H1 (cell line): ENCODE measurements at regions not wholly inside any gene's neighbourhood (a gene's known extent, or its start where the extent isn't known, plus 50 kb on each side); places are given as distances from the start of the nearest gene placed in this dataset.

Source experiments
- CTCF ChIA-PET: fragments of 300-600 bp; sonication (Branson Sonifier 250); formaldehyde crosslinking; loops from one replicate; lab custom pipeline; 2021; ENCODE audit not compliant: partially characterized antibody; lab: Charles Lee
- POLR2A ChIA-PET: fragments of 300-600 bp; sonication (Branson Sonifier 250); formaldehyde crosslinking; loops from one replicate; lab custom pipeline; 2021; ENCODE audit warnings: inconsistent platforms; ENCODE audit not compliant: partially characterized antibody; lab: Charles Lee
- DNase-seq, 2 experiments: peaks; one replicate each; pipeline versions ENCODE4 v3.0.0 to v3.0.0-alpha.2; 2010 to 2022; ENCODE audit warnings: low spot score in 2 of 2, low read depth in 1 of 2, mixed read lengths in 1 of 2
- FAIRE-seq: peaks from 2 replicates; lab custom pipeline; 2011; peaks lifted over from hg19 to GRCh38; lab: Jason Lieb, UNC
- H2AFZ ChIP-seq: 2 replicates; pipeline ENCODE4 v1.8.1; 2012; ENCODE audit warnings: low read length, inconsistent platforms
- H2AK5ac ChIP-seq: 2 replicates; pipeline ENCODE4 v1.6.1; 2013; ENCODE audit warnings: low read depth, low read length
- H2BK120ac ChIP-seq: replicated peaks from 2 replicates; pipeline ENCODE3; 2013; ENCODE audit warnings: low read depth, low read length, inconsistent platforms
- H2BK12ac ChIP-seq: 2 replicates; pipeline ENCODE4 v1.6.1; 2013; ENCODE audit warnings: low read depth, low read length
- H2BK15ac ChIP-seq: 2 replicates; pipeline ENCODE4 v1.6.1; 2013; ENCODE audit warnings: low read length
- H2BK20ac ChIP-seq: 2 replicates; pipeline ENCODE4 v1.6.1; 2013; ENCODE audit warnings: low read length
- H2BK5ac ChIP-seq: 2 replicates; pipeline ENCODE4 v1.6.1; 2013; ENCODE audit warnings: low read depth, low read length
- H3K14ac ChIP-seq: 2 replicates; pipeline ENCODE4 v1.6.1; 2013; ENCODE audit warnings: inconsistent platforms; ENCODE audit not compliant: insufficient read length
- H3K18ac ChIP-seq: 2 replicates; pipeline ENCODE4 v1.6.1; 2013; ENCODE audit warnings: low read length; ENCODE audit errors: extremely low read depth
- H3K23ac ChIP-seq: 2 replicates; pipeline ENCODE4 v1.6.1; 2013; ENCODE audit warnings: inconsistent platforms; ENCODE audit not compliant: insufficient read length
- H3K23me2 ChIP-seq: 2 replicates; pipeline ENCODE4 v1.6.1; 2013; ENCODE audit warnings: low read depth, low read length
- H3K27ac ChIP-seq: 2 replicates; pipeline ENCODE4 v1.6.1; 2011; ENCODE audit warnings: low read depth, low read length, inconsistent platforms
- H3K27me3 ChIP-seq, 4 experiments: replicated peaks in 1 of 4; 1 replicate in 1 of 4; 2 replicates in 3 of 4; pipeline versions ENCODE4 v1.6.1 to v1.8.1; 2011 to 2013; ENCODE audit warnings: low read length in 3 of 4, mild to moderate bottlenecking in 3 of 4, inconsistent platforms in 2 of 4, mixed read lengths in 2 of 4, moderate library complexity in 1 of 4; ENCODE audit not compliant: control insufficient read depth in 3 of 4, insufficient read depth in 3 of 4; ENCODE audit errors: extremely low read depth in 1 of 4
- H3K36me3 ChIP-seq, 4 experiments: 2 replicates each; pipeline versions ENCODE4 v1.6.1 to v1.8.1; 2011 to 2013; ENCODE audit warnings: mild to moderate bottlenecking in 4 of 4, low read length in 3 of 4, moderate library complexity in 2 of 4, control low read depth in 1 of 4, inconsistent platforms in 1 of 4; ENCODE audit not compliant: insufficient read depth in 4 of 4, control insufficient read depth in 2 of 4
- H3K4ac ChIP-seq: replicated peaks from 2 replicates; pipeline ENCODE3; 2013; ENCODE audit warnings: low read length, low read depth, mixed read lengths, inconsistent platforms; ENCODE audit not compliant: insufficient read length
- H3K4me1 ChIP-seq, 4 experiments: replicated peaks in 1 of 4; 1 replicate in 1 of 4; 2 replicates in 3 of 4; pipeline versions ENCODE4 v1.6.1 to v1.8.1; 2011 to 2013; ENCODE audit warnings: low read length in 3 of 4, inconsistent platforms in 2 of 4, mixed read lengths in 1 of 4; ENCODE audit not compliant: insufficient read depth in 4 of 4, control insufficient read depth in 3 of 4
- H3K4me2 ChIP-seq, 2 experiments: 2 replicates each; pipeline versions ENCODE4 v1.6.1 to v1.8.1; 2011 to 2013; ENCODE audit warnings: low read depth in 2 of 2, low read length in 2 of 2, control low read depth in 1 of 2, inconsistent platforms in 1 of 2, mild to moderate bottlenecking in 1 of 2; ENCODE audit not compliant: insufficient read depth in 1 of 2
- H3K4me3 ChIP-seq, 4 experiments: fragments of 200-600, 300-600 bp in 1 of 4; sonication (generic), shearing (Covaris generic), sonication (Bioruptor Twin) in 1 of 4; 2 replicates each; pipeline versions ENCODE4 v1.5.1 to v1.8.1; 2011 to 2016; ENCODE audit warnings: low read length in 4 of 4, low read depth in 3 of 4, control low read depth in 2 of 4, inconsistent platforms in 2 of 4, mild to moderate bottlenecking in 2 of 4, mixed read lengths in 1 of 4, moderate library complexity in 1 of 4; ENCODE audit not compliant: insufficient read depth in 2 of 4; ENCODE audit errors: extremely low read depth in 1 of 4
- H3K56ac ChIP-seq: replicated peaks from 2 replicates; pipeline ENCODE3; 2013; ENCODE audit warnings: low read depth, mild to moderate bottlenecking, mixed read lengths, low read length, inconsistent platforms; ENCODE audit not compliant: insufficient read length
- H3K79me1 ChIP-seq: 2 replicates; pipeline ENCODE4 v1.6.1; 2013; ENCODE audit warnings: low read depth, low read length, control low read depth
- H3K79me2 ChIP-seq, 2 experiments: 2 replicates each; pipeline versions ENCODE4 v1.6.1 to v1.8.1; 2012 to 2013; ENCODE audit warnings: low read length in 2 of 2, mild to moderate bottlenecking in 2 of 2, inconsistent platforms in 1 of 2; ENCODE audit not compliant: insufficient read depth in 2 of 2, control insufficient read depth in 1 of 2
- H3K9ac ChIP-seq, 4 experiments: replicated peaks in 1 of 4; 1 replicate in 1 of 4; 2 replicates in 3 of 4; pipeline versions ENCODE4 v1.6.1 to v1.8.1; 2011 to 2013; ENCODE audit warnings: low read depth in 3 of 4, low read length in 3 of 4, control low read depth in 2 of 4, mild to moderate bottlenecking in 2 of 4, moderate library complexity in 2 of 4, inconsistent platforms in 1 of 4; ENCODE audit errors: extremely low read depth in 1 of 4
- H3K9me3 ChIP-seq, 2 experiments: 2 replicates each; pipeline versions ENCODE4 v1.6.1 to v1.8.1; 2012 to 2013; ENCODE audit warnings: mild to moderate bottlenecking in 2 of 2, moderate library complexity in 2 of 2, control low read depth in 1 of 2, inconsistent platforms in 1 of 2, low read depth in 1 of 2, low read length in 1 of 2, mixed read lengths in 1 of 2; ENCODE audit not compliant: insufficient read depth in 2 of 2
- H4K20me1 ChIP-seq, 2 experiments: replicated peaks in 1 of 2; 2 replicates each; pipeline versions ENCODE3 to v1.8.1; 2011 to 2013; ENCODE audit warnings: inconsistent platforms in 2 of 2, low read length in 2 of 2, mild to moderate bottlenecking in 1 of 2; ENCODE audit not compliant: insufficient read depth in 2 of 2, control insufficient read depth in 1 of 2
- H4K5ac ChIP-seq: 2 replicates; pipeline ENCODE4 v1.6.1; 2013; ENCODE audit warnings: low read length, low read depth, mixed read lengths, inconsistent platforms; ENCODE audit not compliant: insufficient read length
- H4K8ac ChIP-seq: 2 replicates; pipeline ENCODE4 v1.8.0; 2013; ENCODE audit warnings: mild to moderate bottlenecking, moderate library complexity, low read length, inconsistent platforms; ENCODE audit not compliant: insufficient read depth; ENCODE audit errors: extremely low read depth
- H4K91ac ChIP-seq: replicated peaks from 2 replicates; pipeline ENCODE3; 2013; ENCODE audit warnings: low read length, mixed read lengths, inconsistent platforms; ENCODE audit not compliant: insufficient read length
- BACH1 ChIP-seq: IDR thresholded peaks from 2 replicates; pipeline ENCODE4 v1.6.1; 2012; ENCODE audit warnings: low read length, improper control_type of control experiment
- CEBPB ChIP-seq: IDR thresholded peaks from 2 replicates; pipeline ENCODE4 v1.6.1; 2012; ENCODE audit warnings: low read depth, low read length
- EGR1 ChIP-seq: IDR thresholded peaks from 2 replicates; pipeline ENCODE4 v1.6.1; 2011; ENCODE audit warnings: low read depth, low read length, borderline replicate concordance
- EP300 ChIP-seq, 2 experiments: IDR thresholded peaks; 1 replicate in 1 of 2; 2 replicates in 1 of 2; pipeline ENCODE4 v1.6.1; 2011 to 2012; ENCODE audit warnings: low read depth in 2 of 2, low read length in 2 of 2, mild to moderate bottlenecking in 2 of 2, borderline replicate concordance in 1 of 2, inconsistent platforms in 1 of 2, moderate library complexity in 1 of 2
- EZH2 ChIP-seq: fragments of 200-600 bp; sonication (generic); IDR thresholded peaks from 2 replicates; pipeline ENCODE4 v1.7.1; 2012; ENCODE audit warnings: low read depth, mild to moderate bottlenecking, moderate library complexity, low read length, inconsistent platforms; ENCODE audit not compliant: severe bottlenecking
- JUN ChIP-seq: IDR thresholded peaks from 2 replicates; pipeline ENCODE4 v1.6.1; 2011; ENCODE audit warnings: low read depth, mild to moderate bottlenecking, improper control_type of control experiment, low read length
- JUND ChIP-seq: IDR thresholded peaks from 2 replicates; pipeline ENCODE4 v1.6.1; 2011; ENCODE audit warnings: mild to moderate bottlenecking, improper control_type of control experiment, low read length
- POU5F1 ChIP-seq: IDR thresholded peaks from 2 replicates; pipeline ENCODE4 v1.6.1; 2011; ENCODE audit warnings: low read depth, mild to moderate bottlenecking, low read length, moderate library complexity
- RAD21 ChIP-seq, 2 experiments: IDR thresholded peaks in 1 of 2; conservative IDR thresholded peaks in 1 of 2; 2 replicates each; pipeline ENCODE4 v1.6.1; 2011; ENCODE audit warnings: low read depth in 2 of 2, low read length in 2 of 2, improper control_type of control experiment in 1 of 2, inconsistent platforms in 1 of 2, mild to moderate bottlenecking in 1 of 2, moderate library complexity in 1 of 2
- SIRT6 ChIP-seq: IDR thresholded peaks from one replicate; pipeline ENCODE4 v1.7.1; 2012; ENCODE audit warnings: low read length, inconsistent platforms
- SIX5 ChIP-seq: IDR thresholded peaks from 2 replicates; pipeline ENCODE4 v1.6.1; 2011; ENCODE audit warnings: mild to moderate bottlenecking, low read depth, low read length
- TAF1 ChIP-seq: IDR thresholded peaks from 2 replicates; pipeline ENCODE4 v1.6.1; 2011; ENCODE audit warnings: mild to moderate bottlenecking, low read depth, low read length
- TBP ChIP-seq: IDR thresholded peaks from 2 replicates; pipeline ENCODE4 v1.6.1; 2011; ENCODE audit warnings: low read depth, low read length, improper control_type of control experiment
- WGBS, 2 experiments: shearing (Covaris generic) in 1 of 2; methylation state at CpG; one replicate each; pipeline versions ENCODE4 v1.1.6 to v1.1.7; 2013 to 2015; ENCODE audit warnings: low lambda C conversion rate in 2 of 2, mixed read lengths in 2 of 2, inconsistent platforms in 1 of 2, low coverage in 1 of 2, missing lambda C conversion rate in 1 of 2; ENCODE audit not compliant: insufficient replicate concordance in 2 of 2, insufficient coverage in 1 of 2, insufficient read length in 1 of 2; ENCODE audit errors: extremely low coverage in 1 of 2, missing lambda C conversion rate in 1 of 2; 5-methylcytosine and 5-hydroxymethylcytosine counted together
- TF ChIP-seq, protein P1 (sequence below): IDR thresholded peaks from 2 replicates; pipeline ENCODE4 v1.6.1; 2011; ENCODE audit warnings: low read length, improper control_type of control experiment
- TF ChIP-seq, protein P2 (sequence below): IDR thresholded peaks from 2 replicates; pipeline ENCODE4 v1.6.1; 2012; ENCODE audit warnings: inconsistent platforms

DNA sequence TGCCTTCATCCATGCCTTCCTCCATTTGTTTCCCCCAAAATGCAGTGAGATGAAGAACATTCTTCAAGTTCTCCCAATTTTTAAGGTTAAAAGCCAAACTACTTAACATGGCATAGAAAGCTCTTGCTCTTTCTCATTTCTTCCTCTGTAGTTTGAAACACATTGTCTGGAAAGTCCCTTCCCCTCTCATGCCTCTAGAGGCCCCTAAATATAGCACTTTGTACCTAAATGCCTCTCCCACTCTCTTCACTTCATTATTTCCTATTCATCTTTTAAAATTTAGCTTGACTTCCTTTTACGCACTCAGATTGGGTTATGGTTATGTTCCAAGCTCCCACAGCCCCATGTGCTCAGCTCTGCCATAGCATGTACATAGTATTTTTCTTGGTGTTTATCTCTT lies 389.3 kb downstream of the HDGFL1 start:
- WGBS, 2 experiments = 100% methylated on average over 1 of the region's 1 CpG; no CpG with 5 or more reads in 1 of the 2 experiments
- FAIRE-seq = no peak
- H3K23me2 ChIP-seq = no peaks in the 10 kb centered on the region
- no peak overlapping the region for H3K14ac ChIP-seq
- H3K27ac ChIP-seq = no peak overlapping the region
- peak overlapping the region; percentile 55 for H2BK120ac ChIP-seq
- no peak overlapping the region for H3K56ac ChIP-seq
- no peak overlapping the region for H2BK5ac ChIP-seq
- H4K20me1 ChIP-seq = no peaks in the 10 kb centered on the region
- no peak overlapping the region for H2BK15ac ChIP-seq
- ChIA-PET POLR2A (no interaction called here), CTCF (no interaction called here)
- no peak overlapping the region for H3K18ac ChIP-seq
- H3K9me3 ChIP-seq = no peaks in the 10 kb centered on the region
- no peaks in the 10 kb centered on the region for H3K36me3 ChIP-seq
- no peak overlapping the region for H2BK20ac ChIP-seq
- no peak overlapping the region for H4K5ac ChIP-seq
- H4K8ac ChIP-seq = no peak overlapping the region
- H3K4ac ChIP-seq = no peak overlapping the region
- no peaks in the 10 kb centered on the region for H3K27me3 ChIP-seq
- no peak overlapping the region for H3K23ac ChIP-seq
- DNase-seq = no peak
- no peaks in the 10 kb centered on the region for H3K79me1 ChIP-seq
- H3K9ac ChIP-seq = no peak overlapping the region
- no peaks in the 10 kb centered on the region for H3K79me2 ChIP-seq
- no peak overlapping the region for H4K91ac ChIP-seq
- H3K4me1 ChIP-seq = peaks cover 0 to 2% (median under 1%) of the 10 kb centered on the region in 4 experiments; a peak in 2 of 7 replicates
- no peak overlapping the region for H3K4me2 ChIP-seq
- H2AFZ ChIP-seq = no peak overlapping the region
- H2AK5ac ChIP-seq = no peak overlapping the region
- no peak overlapping the region for H3K4me3 ChIP-seq
- H2BK12ac ChIP-seq = no peak overlapping the region
- TF ChIP-seq EZH2 (no peak), TBP (no peak), SIRT6 (no peak), EP300 (IDR thresholded peaks at IDR 0.05; ENCODE audit: borderline replicate concordance in 1 of 2, low read depth in 2 of 2, low read length in 2 of 2) (no peak), RAD21 (IDR thresholded peaks at IDR 0.05 in 1 of 2, conservative IDR thresholded peaks at IDR 0.05 in 1 of 2; ENCODE audit: low read depth in 2 of 2, low read length in 2 of 2) (no peak), BACH1 (no peak), SIX5 (no peak), TAF1 (no peak), JUND (no peak), JUN (no peak), CEBPB (no peak), POU5F1 (no peak), EGR1 (no peak)
- TF ChIP-seq, protein P1, sequence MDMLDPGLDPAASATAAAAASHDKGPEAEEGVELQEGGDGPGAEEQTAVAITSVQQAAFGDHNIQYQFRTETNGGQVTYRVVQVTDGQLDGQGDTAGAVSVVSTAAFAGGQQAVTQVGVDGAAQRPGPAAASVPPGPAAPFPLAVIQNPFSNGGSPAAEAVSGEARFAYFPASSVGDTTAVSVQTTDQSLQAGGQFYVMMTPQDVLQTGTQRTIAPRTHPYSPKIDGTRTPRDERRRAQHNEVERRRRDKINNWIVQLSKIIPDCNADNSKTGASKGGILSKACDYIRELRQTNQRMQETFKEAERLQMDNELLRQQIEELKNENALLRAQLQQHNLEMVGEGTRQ = no peak
- TF ChIP-seq, protein P2, sequence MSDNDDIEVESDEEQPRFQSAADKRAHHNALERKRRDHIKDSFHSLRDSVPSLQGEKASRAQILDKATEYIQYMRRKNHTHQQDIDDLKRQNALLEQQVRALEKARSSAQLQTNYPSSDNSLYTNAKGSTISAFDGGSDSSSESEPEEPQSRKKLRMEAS = no peak
